GM10248 (cell line): ENCODE measurements at regions not wholly inside any gene's neighbourhood (a gene's known extent, or its start where the extent isn't known, plus 50 kb on each side); places are given as distances from the start of the nearest gene placed in this dataset.
"Not testable (repeated sequence)": the region's sequence is repeated elsewhere in the genome, so short reads cannot be mapped to it uniquely, and the experiment has no call there.

Experiments
- CTCF ChIA-PET: fragments of 300-600 bp; sonication (Branson Sonifier 250); formaldehyde crosslinking; extraction: SDS; loops from one replicate; lab custom pipeline; 2021; ENCODE audit warnings: antibody characterized with exemption; lab: Yijun Ruan, JAX
- POLR2A ChIA-PET: fragments of 350-650 bp; sonication (Branson Sonifier 250); formaldehyde crosslinking; extraction: SDS; loops from one replicate; lab custom pipeline; 2020; ENCODE audit warnings: antibody characterized with exemption; lab: Yijun Ruan, JAX
- DNase-seq: peaks from one replicate; pipeline ENCODE4 v3.0.0; 2012; ENCODE audit errors: extremely low spot score
- TF ChIP-seq, protein P1 (sequence below): IDR thresholded peaks from 2 replicates; pipeline ENCODE4 v1.5.1; 2012; ENCODE audit warnings: mild to moderate bottlenecking, low read depth; ENCODE audit errors: extremely low read depth, missing control alignments, control extremely low read depth

DNA sequence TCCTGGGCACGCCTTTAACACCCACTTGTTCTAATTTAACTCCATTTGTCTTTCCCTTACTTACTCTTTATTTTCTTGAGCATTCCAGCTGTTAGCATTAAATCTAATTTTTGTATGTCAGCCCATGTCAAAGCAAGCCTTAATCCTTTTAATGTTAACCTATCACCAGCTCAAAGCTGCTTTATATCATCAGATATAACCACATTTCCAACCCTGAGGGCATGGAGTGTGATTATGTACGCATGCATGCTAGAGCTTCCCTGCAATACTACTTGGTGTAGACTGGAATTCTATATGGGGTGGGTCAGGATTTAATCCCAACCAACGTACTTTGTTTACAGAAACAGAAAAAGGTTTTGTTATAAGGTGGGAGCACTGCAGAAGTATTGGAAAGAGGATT lies 139.4 kb upstream of the HMGN3 start:
- POLR2A ChIA-PET: no interaction called here
- DNase-seq: no peak
- CTCF ChIA-PET: interaction anchor here (1.6 to 1.7 kb wide), 2 partner anchors 32 to 248 kb away, joined by 3 read pairs; no protein-coding TSS in a partner anchor

DNA sequence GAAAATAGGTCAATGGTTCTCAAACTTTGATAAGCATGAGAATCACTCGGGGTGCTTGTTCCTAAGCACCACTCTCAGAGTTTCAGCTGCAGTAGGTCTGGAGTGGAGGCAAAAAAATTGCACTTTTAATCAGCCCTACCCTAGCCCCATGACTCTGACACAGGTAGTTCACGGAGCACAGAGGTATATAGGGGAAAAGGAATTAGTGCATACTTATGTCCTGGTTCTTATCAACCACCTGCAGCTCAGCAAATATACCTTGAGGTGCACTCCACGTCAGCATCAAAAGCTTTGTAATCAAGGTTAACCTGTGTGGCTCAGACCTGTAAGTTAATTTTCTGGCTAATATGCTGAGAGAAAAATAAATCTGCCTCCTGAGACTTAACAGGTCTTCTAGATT lies 138.8 kb upstream of the HMGN3 start:
- ChIA-PET CTCF (interaction anchor here (1.1 to 1.7 kb wide), 4 partner anchors 17 to 249 kb away, joined by 3 read pairs; no protein-coding TSS in a partner anchor), POLR2A (no interaction called here)
- no peak for DNase-seq
- TF ChIP-seq, protein P1, sequence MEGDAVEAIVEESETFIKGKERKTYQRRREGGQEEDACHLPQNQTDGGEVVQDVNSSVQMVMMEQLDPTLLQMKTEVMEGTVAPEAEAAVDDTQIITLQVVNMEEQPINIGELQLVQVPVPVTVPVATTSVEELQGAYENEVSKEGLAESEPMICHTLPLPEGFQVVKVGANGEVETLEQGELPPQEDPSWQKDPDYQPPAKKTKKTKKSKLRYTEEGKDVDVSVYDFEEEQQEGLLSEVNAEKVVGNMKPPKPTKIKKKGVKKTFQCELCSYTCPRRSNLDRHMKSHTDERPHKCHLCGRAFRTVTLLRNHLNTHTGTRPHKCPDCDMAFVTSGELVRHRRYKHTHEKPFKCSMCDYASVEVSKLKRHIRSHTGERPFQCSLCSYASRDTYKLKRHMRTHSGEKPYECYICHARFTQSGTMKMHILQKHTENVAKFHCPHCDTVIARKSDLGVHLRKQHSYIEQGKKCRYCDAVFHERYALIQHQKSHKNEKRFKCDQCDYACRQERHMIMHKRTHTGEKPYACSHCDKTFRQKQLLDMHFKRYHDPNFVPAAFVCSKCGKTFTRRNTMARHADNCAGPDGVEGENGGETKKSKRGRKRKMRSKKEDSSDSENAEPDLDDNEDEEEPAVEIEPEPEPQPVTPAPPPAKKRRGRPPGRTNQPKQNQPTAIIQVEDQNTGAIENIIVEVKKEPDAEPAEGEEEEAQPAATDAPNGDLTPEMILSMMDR: no peak

More for the DNA sequence above, 139.4 kb upstream of the HMGN3 start:
- TF ChIP-seq, protein P1: no peak

DNA sequence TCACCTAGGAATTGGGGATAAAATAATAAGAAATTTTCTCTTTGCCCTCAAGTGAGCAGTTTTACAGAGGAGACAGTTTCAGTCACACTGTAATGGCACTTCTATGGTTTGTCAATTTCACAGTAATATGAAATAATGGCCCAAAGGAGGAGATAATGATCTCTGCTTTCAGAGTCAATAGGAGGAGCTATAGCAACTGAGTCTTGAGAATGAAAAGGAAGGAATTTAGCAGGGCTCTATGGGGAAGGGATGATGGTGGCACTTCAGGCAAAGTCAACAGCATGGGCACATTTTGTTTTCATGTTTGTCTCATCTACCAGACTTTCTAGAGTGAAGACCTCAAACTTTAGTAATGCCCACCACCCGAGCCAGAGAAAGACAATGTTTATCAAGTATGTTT lies 138.3 kb upstream of the HMGN3 start:
- no peak for DNase-seq
- TF ChIP-seq, protein P1: no peak
- CTCF ChIA-PET: interaction anchor here (1.1 to 1.7 kb wide), 3 partner anchors 16 to 63 kb away, joined by 3 read pairs; no protein-coding TSS in a partner anchor
- POLR2A ChIA-PET: no interaction called here

DNA sequence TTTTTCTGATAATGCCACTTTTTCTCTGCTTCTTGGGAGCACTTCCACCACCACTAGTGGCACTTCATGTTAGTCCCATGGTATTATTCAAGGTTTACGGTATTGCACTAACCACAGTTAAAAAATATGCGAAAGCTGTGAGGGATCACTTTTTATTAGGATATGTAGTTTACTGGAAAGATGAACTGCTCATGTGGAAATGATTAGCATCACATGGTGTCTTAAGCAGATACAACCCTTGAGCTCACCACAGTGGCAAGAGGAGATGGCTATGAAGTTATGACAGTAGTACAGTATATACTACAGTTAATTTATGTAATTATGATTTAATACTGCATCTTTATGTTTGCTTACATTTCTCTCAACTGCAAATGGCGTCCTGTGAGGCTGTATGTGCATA lies 134.5 kb upstream of the HMGN3 start:
- ChIA-PET CTCF (no interaction called here), POLR2A (no interaction called here)
- TF ChIP-seq, protein P1: no peak
- no peak for DNase-seq

DNA sequence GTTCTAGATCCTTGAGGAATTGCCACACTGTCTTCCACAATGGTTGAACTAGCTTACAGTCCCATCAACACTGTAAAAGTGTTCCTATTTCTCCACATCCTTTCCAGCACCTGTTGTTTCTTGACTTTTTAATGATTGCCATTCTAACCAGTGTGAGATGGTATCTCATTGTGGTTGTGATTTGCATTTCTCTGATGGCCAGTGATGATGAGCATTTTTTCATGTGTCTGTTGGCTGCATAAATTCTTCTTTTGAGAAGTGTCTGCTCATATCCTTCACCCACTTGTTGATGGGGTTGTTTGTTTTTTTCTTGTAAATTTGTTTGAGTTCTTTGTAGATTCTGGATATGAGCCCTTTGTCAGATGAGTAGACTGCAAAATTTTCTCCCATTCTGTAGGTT lies 129.0 kb upstream of the HMGN3 start:
- DNase-seq, POLR2A ChIA-PET, CTCF ChIA-PET: not testable (repeated sequence)

DNA sequence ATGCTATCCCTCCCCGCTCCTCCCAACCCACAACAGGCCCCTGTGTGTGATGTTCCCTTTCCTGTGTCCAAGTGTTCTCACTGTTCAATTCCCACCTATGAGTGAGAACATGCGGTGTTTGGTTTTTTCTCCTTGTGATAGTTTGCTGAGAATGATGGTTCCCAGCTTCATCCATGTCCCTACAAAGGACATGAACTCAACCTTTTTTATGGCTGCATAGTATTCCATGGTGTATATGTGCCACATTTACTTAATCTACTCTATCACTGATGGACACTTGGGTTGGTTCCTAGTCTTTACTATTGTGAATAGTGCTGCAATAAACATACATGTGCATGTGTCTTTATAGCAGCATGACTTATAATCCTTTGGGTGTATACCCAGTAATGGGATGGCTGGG lies 126.6 kb upstream of the HMGN3 start:
- DNase-seq, POLR2A ChIA-PET, CTCF ChIA-PET: not testable (repeated sequence)

DNA sequence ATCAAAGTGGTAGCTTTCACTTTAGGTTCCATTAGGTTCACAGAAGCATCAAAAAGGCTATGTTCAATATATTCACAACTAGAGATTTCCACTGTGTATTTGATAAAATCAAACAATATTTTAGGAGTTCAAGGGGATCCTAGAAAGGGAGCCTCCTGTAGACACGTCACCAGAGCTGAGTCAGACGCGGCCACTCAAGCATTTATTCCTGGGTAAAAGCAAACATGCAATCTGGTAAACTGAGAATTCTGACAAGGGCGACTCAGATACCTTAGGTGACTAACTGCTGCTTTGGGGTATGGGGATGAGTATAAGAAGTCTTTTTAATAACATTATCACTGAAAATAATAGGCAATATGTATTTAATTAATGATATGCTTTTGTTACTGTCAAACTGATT lies 118.7 kb upstream of the HMGN3 start:
- TF ChIP-seq, protein P1: no peak
- DNase-seq: no peak
- POLR2A ChIA-PET: no interaction called here
- CTCF ChIA-PET: no interaction called here

DNA sequence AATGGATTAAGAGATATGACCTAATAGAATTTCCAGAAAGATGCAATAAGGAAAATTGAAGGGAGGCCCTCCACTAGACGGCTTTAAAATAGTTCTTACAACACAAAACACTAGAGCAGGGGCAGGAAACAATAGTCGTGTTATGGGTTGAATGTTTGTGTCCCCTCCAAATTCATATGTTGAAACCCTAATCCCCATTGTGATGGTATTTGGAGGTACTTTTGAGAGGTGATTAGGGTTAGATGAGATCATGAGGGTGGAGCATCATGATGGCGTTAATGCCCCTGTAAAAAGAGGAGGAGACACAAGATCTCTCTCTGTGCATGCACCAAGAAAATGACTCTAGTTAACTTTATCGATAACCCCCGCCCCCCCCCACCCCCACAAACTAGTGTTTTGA lies 104.0 kb upstream of the HMGN3 start:
- CTCF ChIA-PET: no interaction called here
- POLR2A ChIA-PET: no interaction called here
- TF ChIP-seq, protein P1: no peak
- DNase-seq: no peak
